Neural cell (in vitro differentiated cells): ENCODE measurements at regions not wholly inside any gene's neighbourhood (a gene's known extent, or its start where the extent isn't known, plus 50 kb on each side); places are given as distances from the start of the nearest gene placed in this dataset.

Experiments
- H2AFZ ChIP-seq: fragments of 200-600, 300-800 bp; sonication (generic), shearing (Covaris generic); 2 replicates; pipeline ENCODE4 v1.6.0; 2014; ENCODE audit warnings: low read depth, mild to moderate bottlenecking, antibody characterized with exemption, low read length, moderate library complexity
- H3F3A ChIP-seq: fragments of 200-600 bp; shearing (Covaris generic); 2 replicates; pipeline ENCODE4 v1.6.1; 2016; ENCODE audit warnings: mild to moderate bottlenecking, moderate library complexity, mixed read lengths, antibody characterized with exemption, low read length; ENCODE audit not compliant: insufficient read depth, poor library complexity, severe bottlenecking
- H3K27ac ChIP-seq: fragments of 200-600, 300-800 bp; sonication (generic), shearing (Covaris generic); 2 replicates; pipeline ENCODE4 v1.5.1; 2014; ENCODE audit warnings: mild to moderate bottlenecking, low read length, moderate library complexity
- H3K27me3 ChIP-seq: fragments of 300-800, 200-600 bp; sonication (generic), shearing (Covaris generic); 2 replicates; pipeline ENCODE4 v1.6.0; 2014; ENCODE audit warnings: mild to moderate bottlenecking, low read depth, low read length, moderate library complexity; ENCODE audit not compliant: insufficient read depth
- H3K36me3 ChIP-seq: fragments of 300-800, 200-600 bp; sonication (generic), shearing (Covaris generic); 2 replicates; pipeline ENCODE4 v1.5.1; 2014; ENCODE audit warnings: mild to moderate bottlenecking, antibody characterized with exemption, low read length, moderate library complexity; ENCODE audit not compliant: insufficient read depth
- H3K4me2 ChIP-seq: fragments of 300-800, 200-600 bp; sonication (generic), shearing (Covaris generic); 2 replicates; pipeline ENCODE4 v1.6.0; 2014; ENCODE audit warnings: mild to moderate bottlenecking, low read length
- H3K4me3 ChIP-seq: fragments of 300-800, 200-600 bp; sonication (generic), shearing (Covaris generic); 2 replicates; pipeline ENCODE4 v1.5.1; 2014; ENCODE audit warnings: mild to moderate bottlenecking, low read length, moderate library complexity
- H3K79me2 ChIP-seq: fragments of 200-600 bp; shearing (Covaris generic); replicated peaks from 2 replicates; pipeline ENCODE4 v1.6.0; 2014; ENCODE audit warnings: mild to moderate bottlenecking, low read length, moderate library complexity; ENCODE audit not compliant: insufficient read depth
- H3K9ac ChIP-seq: fragments of 300-800, 200-600 bp; sonication (generic), shearing (Covaris generic); 2 replicates; pipeline ENCODE4 v1.6.1; 2016; ENCODE audit warnings: mild to moderate bottlenecking, low read length, mixed read lengths
- H3K9me2 ChIP-seq: fragments of 200-600 bp; shearing (Covaris generic); 2 replicates; pipeline ENCODE4 v1.6.1; 2016; ENCODE audit warnings: mild to moderate bottlenecking, low read length, mixed read lengths; ENCODE audit not compliant: insufficient read depth
- H3K9me3 ChIP-seq: fragments of 200-600, 300-800 bp; sonication (generic), shearing (Covaris generic); 2 replicates; pipeline ENCODE4 v1.6.1; 2016; ENCODE audit warnings: mild to moderate bottlenecking, mixed run types, low read length, moderate library complexity, mixed read lengths
- H4K20me1 ChIP-seq: fragments of 200-600 bp; shearing (Covaris generic); 2 replicates; pipeline ENCODE4 v1.6.1; 2016; ENCODE audit warnings: mild to moderate bottlenecking, mixed run types; ENCODE audit not compliant: insufficient read depth
- EP300 ChIP-seq: fragments of 450-650 bp; conservative IDR thresholded peaks from 2 replicates; pipeline ENCODE4 v1.6.1; 2014; ENCODE audit warnings: antibody characterized with exemption, mild to moderate bottlenecking, moderate library complexity; ENCODE audit not compliant: poor library complexity, severe bottlenecking
- EZH2 ChIP-seq: fragments of 200-600, 300-800 bp; shearing (Covaris generic), sonication (generic); IDR thresholded peaks from 2 replicates; pipeline ENCODE4 v1.6.1; 2014; ENCODE audit warnings: antibody characterized with exemption, low read length, borderline replicate concordance, mild to moderate bottlenecking; ENCODE audit not compliant: insufficient read depth, poor library complexity, severe bottlenecking
- MXI1 ChIP-seq: fragments of 450-650 bp; conservative IDR thresholded peaks from 2 replicates; pipeline ENCODE4 v1.6.1; 2014; ENCODE audit warnings: antibody characterized with exemption, mild to moderate bottlenecking; ENCODE audit not compliant: poor library complexity, severe bottlenecking
- POLR2AphosphoS5 ChIP-seq: IDR thresholded peaks from 2 replicates; pipeline ENCODE4 v1.6.1; 2012
- RAD21 ChIP-seq: fragments of 450-650 bp; conservative IDR thresholded peaks from 2 replicates; pipeline ENCODE4 v1.6.1; 2014; ENCODE audit warnings: antibody characterized with exemption, mild to moderate bottlenecking, moderate library complexity
- SMC3 ChIP-seq: fragments of 450-650 bp; conservative IDR thresholded peaks from 2 replicates; pipeline ENCODE4 v1.6.1; 2014; ENCODE audit warnings: antibody characterized with exemption, mild to moderate bottlenecking, moderate library complexity; ENCODE audit not compliant: poor library complexity
- TAF1 ChIP-seq: IDR thresholded peaks from 2 replicates; pipeline ENCODE4 v1.6.1; 2012; ENCODE audit warnings: low read depth
- TF ChIP-seq, protein P1 (sequence below): IDR thresholded peaks from 2 replicates; pipeline ENCODE4 v1.6.1; 2012; ENCODE audit warnings: borderline replicate concordance
- TF ChIP-seq, protein P2 (sequence below): fragments of 450-650 bp; IDR thresholded peaks from 2 replicates; pipeline ENCODE4 v1.5.1; 2014; ENCODE audit warnings: antibody characterized with exemption, mild to moderate bottlenecking, moderate library complexity; ENCODE audit not compliant: poor library complexity, severe bottlenecking

- TF ChIP-seq, protein P1, sequence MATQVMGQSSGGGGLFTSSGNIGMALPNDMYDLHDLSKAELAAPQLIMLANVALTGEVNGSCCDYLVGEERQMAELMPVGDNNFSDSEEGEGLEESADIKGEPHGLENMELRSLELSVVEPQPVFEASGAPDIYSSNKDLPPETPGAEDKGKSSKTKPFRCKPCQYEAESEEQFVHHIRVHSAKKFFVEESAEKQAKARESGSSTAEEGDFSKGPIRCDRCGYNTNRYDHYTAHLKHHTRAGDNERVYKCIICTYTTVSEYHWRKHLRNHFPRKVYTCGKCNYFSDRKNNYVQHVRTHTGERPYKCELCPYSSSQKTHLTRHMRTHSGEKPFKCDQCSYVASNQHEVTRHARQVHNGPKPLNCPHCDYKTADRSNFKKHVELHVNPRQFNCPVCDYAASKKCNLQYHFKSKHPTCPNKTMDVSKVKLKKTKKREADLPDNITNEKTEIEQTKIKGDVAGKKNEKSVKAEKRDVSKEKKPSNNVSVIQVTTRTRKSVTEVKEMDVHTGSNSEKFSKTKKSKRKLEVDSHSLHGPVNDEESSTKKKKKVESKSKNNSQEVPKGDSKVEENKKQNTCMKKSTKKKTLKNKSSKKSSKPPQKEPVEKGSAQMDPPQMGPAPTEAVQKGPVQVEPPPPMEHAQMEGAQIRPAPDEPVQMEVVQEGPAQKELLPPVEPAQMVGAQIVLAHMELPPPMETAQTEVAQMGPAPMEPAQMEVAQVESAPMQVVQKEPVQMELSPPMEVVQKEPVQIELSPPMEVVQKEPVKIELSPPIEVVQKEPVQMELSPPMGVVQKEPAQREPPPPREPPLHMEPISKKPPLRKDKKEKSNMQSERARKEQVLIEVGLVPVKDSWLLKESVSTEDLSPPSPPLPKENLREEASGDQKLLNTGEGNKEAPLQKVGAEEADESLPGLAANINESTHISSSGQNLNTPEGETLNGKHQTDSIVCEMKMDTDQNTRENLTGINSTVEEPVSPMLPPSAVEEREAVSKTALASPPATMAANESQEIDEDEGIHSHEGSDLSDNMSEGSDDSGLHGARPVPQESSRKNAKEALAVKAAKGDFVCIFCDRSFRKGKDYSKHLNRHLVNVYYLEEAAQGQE = no peak
- TF ChIP-seq EP300 (no peak), RAD21 (no peak), SMC3 (no peak), TAF1 (no peak), EZH2 (no peak), POLR2AphosphoS5 (no peak), MXI1 (no peak)
- TF ChIP-seq, protein P2, sequence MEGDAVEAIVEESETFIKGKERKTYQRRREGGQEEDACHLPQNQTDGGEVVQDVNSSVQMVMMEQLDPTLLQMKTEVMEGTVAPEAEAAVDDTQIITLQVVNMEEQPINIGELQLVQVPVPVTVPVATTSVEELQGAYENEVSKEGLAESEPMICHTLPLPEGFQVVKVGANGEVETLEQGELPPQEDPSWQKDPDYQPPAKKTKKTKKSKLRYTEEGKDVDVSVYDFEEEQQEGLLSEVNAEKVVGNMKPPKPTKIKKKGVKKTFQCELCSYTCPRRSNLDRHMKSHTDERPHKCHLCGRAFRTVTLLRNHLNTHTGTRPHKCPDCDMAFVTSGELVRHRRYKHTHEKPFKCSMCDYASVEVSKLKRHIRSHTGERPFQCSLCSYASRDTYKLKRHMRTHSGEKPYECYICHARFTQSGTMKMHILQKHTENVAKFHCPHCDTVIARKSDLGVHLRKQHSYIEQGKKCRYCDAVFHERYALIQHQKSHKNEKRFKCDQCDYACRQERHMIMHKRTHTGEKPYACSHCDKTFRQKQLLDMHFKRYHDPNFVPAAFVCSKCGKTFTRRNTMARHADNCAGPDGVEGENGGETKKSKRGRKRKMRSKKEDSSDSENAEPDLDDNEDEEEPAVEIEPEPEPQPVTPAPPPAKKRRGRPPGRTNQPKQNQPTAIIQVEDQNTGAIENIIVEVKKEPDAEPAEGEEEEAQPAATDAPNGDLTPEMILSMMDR = no peak
Measured at GRCh38 chr2:103294420-103294819, 532.6 kb downstream of the TMEM182 start.

GRCh38 chr2:103295591-103295990 lies 533.8 kb downstream of the TMEM182 start:
- TF ChIP-seq RAD21 (no peak), EZH2 (no peak), TAF1 (no peak), POLR2AphosphoS5 (no peak), MXI1 (no peak), SMC3 (no peak), EP300 (no peak)
- TF ChIP-seq, protein P1 = no peak
- TF ChIP-seq, protein P2 = no peak
- no peaks in the 10 kb centered on the region for H3K79me2 ChIP-seq
- no peaks in the 10 kb centered on the region for H3F3A ChIP-seq
- H3K4me3 ChIP-seq = no peak overlapping the region
- H2AFZ ChIP-seq = no peak overlapping the region
- H4K20me1 ChIP-seq = no peaks in the 10 kb centered on the region
- H3K36me3 ChIP-seq = no peaks in the 10 kb centered on the region
- H3K9me3 ChIP-seq = no peaks in the 10 kb centered on the region
- no peaks in the 10 kb centered on the region for H3K9me2 ChIP-seq
- H3K9ac ChIP-seq = no peak overlapping the region
- H3K27me3 ChIP-seq = no peaks in the 10 kb centered on the region
- H3K4me2 ChIP-seq = no peak overlapping the region
- no peak overlapping the region for H3K27ac ChIP-seq

More at GRCh38 chr2:103294420-103294819, 532.6 kb downstream of the TMEM182 start:
- Histone ChIP-seq H3K9me2 (no peaks in the 10 kb centered on the region), H3K36me3 (no peaks in the 10 kb centered on the region), H3K9ac (no peak overlapping the region), H3K4me3 (no peak overlapping the region), H3K79me2 (no peaks in the 10 kb centered on the region), H3F3A (no peaks in the 10 kb centered on the region), H3K4me2 (no peak overlapping the region), H3K9me3 (no peaks in the 10 kb centered on the region), H2AFZ (no peak overlapping the region), H3K27ac (no peak overlapping the region), H3K27me3 (no peaks in the 10 kb centered on the region), H4K20me1 (no peaks in the 10 kb centered on the region)
